A673 (cell line): ENCODE measurements at regions not wholly inside any gene's neighbourhood (a gene's known extent, or its start where the extent isn't known, plus 50 kb on each side); places are given as distances from the start of the nearest gene placed in this dataset.

ENCODE experiments used
- BruUV-seq: library from RNA; stranded (reverse); fragments of 400-500 nt; replicated peaks from 2 replicates; lab custom pipeline; 2021; lab: Mats Ljungman, UMichigan
- CTCF ChIA-PET: fragments of 300-600 bp; sonication (Branson Sonifier 250); formaldehyde crosslinking; loops from one replicate; lab custom pipeline; 2022; ENCODE audit warnings: antibody characterized with exemption; lab: Charles Lee
- POLR2A ChIA-PET: fragments of 300-600 bp; sonication (Branson Sonifier 250); formaldehyde crosslinking; loops from one replicate; lab custom pipeline; 2022; ENCODE audit warnings: antibody characterized with exemption; ENCODE audit not compliant: low non-redundant PET; lab: Charles Lee
- DNase-seq: peaks from one replicate; pipeline ENCODE4 v3.0.0-alpha.2; 2015; ENCODE audit warnings: low spot score
- H3K27ac ChIP-seq: fragments of 200-600 bp; sonication (generic); 2 replicates; pipeline ENCODE4 v1.5.1; 2016; ENCODE audit warnings: mixed run types, low read depth, mild to moderate bottlenecking, mixed read lengths, antibody characterized with exemption, low read length; ENCODE audit not compliant: poor library complexity, severe bottlenecking
- H3K27me3 ChIP-seq: fragments of 200-600 bp; sonication (generic); replicated peaks from 2 replicates; pipeline ENCODE4 v1.6.1; 2017; ENCODE audit warnings: mixed run types, low read depth, mild to moderate bottlenecking, mixed read lengths, antibody characterized with exemption, low read length; ENCODE audit not compliant: insufficient read depth, poor library complexity
- H3K36me3 ChIP-seq: fragments of 200-600 bp; sonication (generic); 2 replicates; pipeline ENCODE4 v1.6.1; 2016; ENCODE audit warnings: mixed run types, mild to moderate bottlenecking, mixed read lengths, antibody characterized with exemption, low read length; ENCODE audit not compliant: insufficient read depth, poor library complexity, severe bottlenecking
- H3K4me1 ChIP-seq: fragments of 200-600 bp; sonication (generic); 2 replicates; pipeline ENCODE4 v1.6.1; 2017; ENCODE audit warnings: mixed run types, mild to moderate bottlenecking, mixed read lengths, antibody characterized with exemption, low read length; ENCODE audit not compliant: insufficient read depth, poor library complexity, severe bottlenecking
- H3K4me3 ChIP-seq: fragments of 200-600 bp; sonication (generic); 2 replicates; pipeline ENCODE4 v1.5.1; 2016; ENCODE audit warnings: low read depth, mixed run types, mild to moderate bottlenecking, mixed read lengths, low read length; ENCODE audit not compliant: poor library complexity, severe bottlenecking
- H3K9me3 ChIP-seq: fragments of 200-600 bp; sonication (generic); 2 replicates; pipeline ENCODE4 v1.6.1; 2016; ENCODE audit warnings: mixed run types, low read depth, mild to moderate bottlenecking, mixed read lengths, antibody characterized with exemption, low read length; ENCODE audit not compliant: poor library complexity, severe bottlenecking
- CTCF ChIP-seq: fragments of 300-800, 200-600 bp; sonication (generic); conservative IDR thresholded peaks from 2 replicates; pipeline ENCODE4 v1.5.1; 2017; ENCODE audit warnings: low read depth, mild to moderate bottlenecking, antibody characterized with exemption, low read length, moderate library complexity, mixed read lengths
- EZH2 ChIP-seq: fragments of 200-600 bp; sonication (generic); IDR thresholded peaks from 2 replicates; pipeline ENCODE4 v1.6.1; 2017; ENCODE audit warnings: borderline replicate concordance, low read depth, mild to moderate bottlenecking, mixed read lengths, antibody characterized with exemption, low read length; ENCODE audit not compliant: poor library complexity, severe bottlenecking
- intact Hi-C: fragments of 100-400 bp; cut with micrococcal nuclease; formaldehyde crosslinking; loops from one replicate; pipeline ENCODE4 v1.10.0; 2022; ENCODE audit not compliant: unreplicated experiment

- Histone ChIP-seq H3K36me3 (no peaks in the 10 kb centered on the region), H3K9me3 (no peaks in the 10 kb centered on the region), H3K27me3 (peaks cover 12% of the 10 kb centered on the region), H3K27ac (no peak overlapping the region), H3K4me3 (no peak overlapping the region), H3K4me1 (peaks cover 10% of the 10 kb centered on the region)
- intact Hi-C loops = no loop called here
- BruUV-seq = no TSS peak
- ChIA-PET CTCF (no interaction called here), POLR2A (interaction anchor here (0.6 kb wide), 1 partner anchor 261 kb away, joined by 8 read pairs; no protein-coding TSS in a partner anchor)
- TF ChIP-seq EZH2 (no peak), CTCF (no peak)
- no peak for DNase-seq
These were observed 55.8 kb upstream of the SMARCA2 start for GRCh38 chr9:1959371-1959770.

GRCh38 chr9:1960342-1961042 lies 54.7 kb upstream of the SMARCA2 start:
- H3K27ac ChIP-seq = no peak overlapping the region
- intact Hi-C loops = no loop called here
- no peak for DNase-seq
- H3K27me3 ChIP-seq = peaks cover 1% of the 10 kb centered on the region
- H3K4me1 ChIP-seq = peaks cover 10% of the 10 kb centered on the region
- H3K4me3 ChIP-seq = no peak overlapping the region
- BruUV-seq = no TSS peak
- no peaks in the 10 kb centered on the region for H3K9me3 ChIP-seq
- POLR2A ChIA-PET = interaction anchor here (0.6 kb wide), 1 partner anchor 66 kb away, joined by 4 read pairs; no protein-coding TSS in a partner anchor
- CTCF ChIA-PET = no interaction called here
- no peak for TF ChIP-seq EZH2
- no peak for TF ChIP-seq CTCF
- H3K36me3 ChIP-seq = no peaks in the 10 kb centered on the region

GRCh38 chr9:1962122-1962521 lies 53.0 kb upstream of the SMARCA2 start:
- H3K27ac ChIP-seq = no peak overlapping the region
- H3K9me3 ChIP-seq = no peaks in the 10 kb centered on the region
- TF ChIP-seq EZH2 = no peak
- TF ChIP-seq CTCF = no peak
- no peak overlapping the region for H3K4me3 ChIP-seq
- POLR2A ChIA-PET = no interaction called here
- H3K27me3 ChIP-seq = no peaks in the 10 kb centered on the region
- peak; percentile 11 for DNase-seq
- no TSS peak for BruUV-seq
- peaks cover 10% of the 10 kb centered on the region for H3K4me1 ChIP-seq
- CTCF ChIA-PET = no interaction called here
- H3K36me3 ChIP-seq = no peaks in the 10 kb centered on the region
- intact Hi-C loops = no loop called here
